KMS-11 (cell line): ENCODE measurements at regions not wholly inside any gene's neighbourhood (a gene's known extent, or its start where the extent isn't known, plus 50 kb on each side); places are given as distances from the start of the nearest gene placed in this dataset.

ENCODE experiments used
- H2AFZ ChIP-seq: fragments of 200-600 bp; sonication (generic); 2 replicates; pipeline ENCODE4 v1.6.1; 2016; ENCODE audit warnings: antibody characterized with exemption, mixed run types, low read depth
- H3K27ac ChIP-seq: fragments of 200-600 bp; sonication (generic); 2 replicates; pipeline ENCODE4 v1.6.1; 2016; ENCODE audit warnings: mild to moderate bottlenecking, mixed run types
- H3K27me3 ChIP-seq: fragments of 200-600 bp; sonication (generic); 2 replicates; pipeline ENCODE4 v1.6.1; 2017; ENCODE audit warnings: mild to moderate bottlenecking, low read depth, mixed run types, moderate library complexity; ENCODE audit not compliant: insufficient read depth
- H3K36me3 ChIP-seq: fragments of 200-600 bp; sonication (generic); 2 replicates; pipeline ENCODE4 v1.6.1; 2017; ENCODE audit warnings: mild to moderate bottlenecking, mixed run types; ENCODE audit not compliant: insufficient read depth
- H3K4me1 ChIP-seq: fragments of 200-600 bp; sonication (generic); 2 replicates; pipeline ENCODE4 v1.6.1; 2016; ENCODE audit warnings: mild to moderate bottlenecking, low read depth, mixed run types; ENCODE audit not compliant: poor library complexity, severe bottlenecking
- H3K4me2 ChIP-seq: fragments of 200-600 bp; sonication (generic); 2 replicates; pipeline ENCODE4 v1.7.0; 2016; ENCODE audit warnings: mild to moderate bottlenecking, mixed run types
- H3K4me3 ChIP-seq: fragments of 200-600 bp; sonication (generic); IDR thresholded peaks from 2 replicates; pipeline ENCODE4 v1.6.1; 2017; ENCODE audit warnings: low read depth, low read length, mixed read lengths; ENCODE audit not compliant: insufficient read depth
- H3K79me2 ChIP-seq: fragments of 200-600 bp; sonication (generic); 2 replicates; pipeline ENCODE4 v1.6.1; 2016; ENCODE audit warnings: low read depth, mixed run types; ENCODE audit not compliant: insufficient read depth
- H3K9ac ChIP-seq: fragments of 200-600 bp; sonication (generic); 2 replicates; pipeline ENCODE4 v1.6.1; 2016; ENCODE audit warnings: mild to moderate bottlenecking, mixed run types
- H4K20me1 ChIP-seq: fragments of 200-600 bp; sonication (generic); 2 replicates; pipeline ENCODE4 v1.6.1; 2016; ENCODE audit warnings: mild to moderate bottlenecking, mixed run types; ENCODE audit not compliant: insufficient read depth
- CTCF ChIP-seq: fragments of 200-600 bp; sonication (generic); conservative IDR thresholded peaks from 2 replicates; pipeline ENCODE4 v1.6.1; 2017; ENCODE audit warnings: low read depth, mild to moderate bottlenecking, antibody characterized with exemption, low read length, moderate library complexity, mixed read lengths

DNA sequence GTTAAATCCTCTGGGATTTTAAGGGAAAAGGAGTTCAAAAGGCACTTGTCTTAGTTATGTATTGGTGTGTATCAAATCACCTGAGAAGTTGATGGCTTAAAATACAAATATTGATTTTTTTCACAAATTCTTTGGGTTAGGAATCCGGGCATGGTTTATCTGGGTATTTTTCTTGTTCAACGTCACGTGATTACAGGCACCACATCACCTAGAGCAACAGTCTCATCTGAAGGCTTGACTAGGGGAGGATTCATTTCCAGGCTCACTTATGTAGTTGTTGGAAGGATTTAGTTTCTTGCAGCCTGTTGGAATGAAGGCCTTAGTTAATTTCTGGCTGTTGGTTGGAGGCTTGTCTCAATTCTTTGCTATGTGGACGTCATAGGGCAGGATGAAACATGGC lies 326.1 kb downstream of the STIM2 start:
- Histone ChIP-seq H3K27me3 (no peaks in the 10 kb centered on the region), H3K79me2 (no peaks in the 10 kb centered on the region), H3K27ac (no peak overlapping the region), H3K9ac (no peak overlapping the region), H3K4me1 (no peaks in the 10 kb centered on the region), H4K20me1 (no peaks in the 10 kb centered on the region), H3K36me3 (no peaks in the 10 kb centered on the region), H3K4me2 (no peak overlapping the region), H3K4me3 (no peak overlapping the region), H2AFZ (no peak overlapping the region)
- TF ChIP-seq CTCF, result no peak

- no peaks in the 10 kb centered on the region for H3K36me3 ChIP-seq
- no peak overlapping the region for H3K4me3 ChIP-seq
- no peak overlapping the region for H3K9ac ChIP-seq
- H3K27me3 ChIP-seq, result no peaks in the 10 kb centered on the region
- no peak overlapping the region for H2AFZ ChIP-seq
- no peak overlapping the region for H3K4me2 ChIP-seq
- no peaks in the 10 kb centered on the region for H4K20me1 ChIP-seq
- no peak overlapping the region for H3K27ac ChIP-seq
- no peaks in the 10 kb centered on the region for H3K4me1 ChIP-seq
- H3K79me2 ChIP-seq, result no peaks in the 10 kb centered on the region
- TF ChIP-seq CTCF, result no peak
Observed at GRCh38 chr4:27187786-27188185, 327.1 kb downstream of the STIM2 start.

- no peaks in the 10 kb centered on the region for H4K20me1 ChIP-seq
- no peak for TF ChIP-seq CTCF
Observed at GRCh38 chr4:27189683-27190082, 329.0 kb downstream of the STIM2 start.

GRCh38 chr4:27191592-27191991 lies 331.0 kb downstream of the STIM2 start:
- no peak for TF ChIP-seq CTCF
- H3K79me2 ChIP-seq, result no peaks in the 10 kb centered on the region
- H3K4me2 ChIP-seq, result no peak overlapping the region
- H2AFZ ChIP-seq, result no peak overlapping the region
- H3K27ac ChIP-seq, result no peak overlapping the region
- no peaks in the 10 kb centered on the region for H3K27me3 ChIP-seq
- no peaks in the 10 kb centered on the region for H4K20me1 ChIP-seq
- H3K4me3 ChIP-seq, result no peak overlapping the region
- no peak overlapping the region for H3K9ac ChIP-seq
- H3K4me1 ChIP-seq, result no peaks in the 10 kb centered on the region
- no peaks in the 10 kb centered on the region for H3K36me3 ChIP-seq

More at GRCh38 chr4:27189683-27190082, 329.0 kb downstream of the STIM2 start:
- Histone ChIP-seq H3K9ac (no peak overlapping the region), H3K36me3 (no peaks in the 10 kb centered on the region), H3K79me2 (no peaks in the 10 kb centered on the region), H3K27me3 (no peaks in the 10 kb centered on the region), H3K4me3 (no peak overlapping the region), H3K4me2 (no peak overlapping the region), H2AFZ (no peak overlapping the region), H3K27ac (no peak overlapping the region), H3K4me1 (no peaks in the 10 kb centered on the region)
